Activated T-helper 17 cell treated with anti-CD3 and anti-CD28 coated beads, Interleukin-2, amount 50 U/mL, for 72 hours (primary cell): ENCODE measurements at regions not wholly inside any gene's neighbourhood (a gene's known extent, or its start where the extent isn't known, plus 50 kb on each side); places are given as distances from the start of the nearest gene placed in this dataset.

Experiments used
- ATAC-seq: fragments of 150-1000 bp; cut with Tn5 transposase; replicated peaks from 2 replicates; pipeline ENCODE4 v1.10.0; 2021; ENCODE audit warnings: mild to moderate bottlenecking, moderate library complexity
- H3K27ac Mint-ChIP-seq: one replicate; pipeline ENCODE4 v1.8.0; 2022; ENCODE audit warnings: mixed read lengths
- H3K27me3 Mint-ChIP-seq: one replicate; pipeline ENCODE4 v1.8.0; 2022; ENCODE audit warnings: mixed read lengths
- H3K36me3 Mint-ChIP-seq: one replicate; pipeline ENCODE4 v1.8.0; 2022; ENCODE audit warnings: low read depth, mild to moderate bottlenecking, mixed read lengths
- H3K4me1 Mint-ChIP-seq: one replicate; pipeline ENCODE4 v1.8.0; 2022; ENCODE audit warnings: mixed read lengths
- H3K4me3 Mint-ChIP-seq: one replicate; pipeline ENCODE4 v1.8.0; 2022; ENCODE audit warnings: mild to moderate bottlenecking, mixed read lengths
- H3K9me3 Mint-ChIP-seq: one replicate; pipeline ENCODE4 v1.8.0; 2022; ENCODE audit warnings: mixed read lengths

- Mint-ChIP-seq H3K36me3 (no peaks in the 10 kb centered on the region), H3K27me3 (peaks cover 11% of the 10 kb centered on the region), H3K4me1 (no peaks in the 10 kb centered on the region), H3K4me3 (no peak overlapping the region), H3K9me3 (no peaks in the 10 kb centered on the region), H3K27ac (no peak overlapping the region)
- no peak for ATAC-seq
Measured at GRCh38 chr10:84820596-84820995, 492.2 kb downstream of the CCSER2 start.

- H3K4me3 Mint-ChIP-seq, result no peak overlapping the region
- H3K4me1 Mint-ChIP-seq, result no peaks in the 10 kb centered on the region
- no peaks in the 10 kb centered on the region for H3K36me3 Mint-ChIP-seq
- no peak overlapping the region for H3K27ac Mint-ChIP-seq
- no peak for ATAC-seq
- H3K9me3 Mint-ChIP-seq, result no peaks in the 10 kb centered on the region
- H3K27me3 Mint-ChIP-seq, result peaks cover 7% of the 10 kb centered on the region
Measured at GRCh38 chr10:84822931-84823630, 494.7 kb downstream of the CCSER2 start.

- no peaks in the 10 kb centered on the region for H3K9me3 Mint-ChIP-seq
- no peaks in the 10 kb centered on the region for H3K36me3 Mint-ChIP-seq
- peaks cover 3% of the 10 kb centered on the region for H3K27me3 Mint-ChIP-seq
- no peaks in the 10 kb centered on the region for H3K4me1 Mint-ChIP-seq
- no peak for ATAC-seq
- H3K27ac Mint-ChIP-seq, result no peak overlapping the region
- H3K4me3 Mint-ChIP-seq, result no peak overlapping the region
Measured at GRCh38 chr10:84824525-84824924, 496.1 kb downstream of the CCSER2 start.

GRCh38 chr10:84825330-84825729 is 496.9 kb downstream of the CCSER2 start:
- Mint-ChIP-seq H3K27ac (no peak overlapping the region), H3K4me1 (no peaks in the 10 kb centered on the region), H3K4me3 (no peak overlapping the region), H3K36me3 (no peaks in the 10 kb centered on the region), H3K27me3 (peaks cover 3% of the 10 kb centered on the region), H3K9me3 (no peaks in the 10 kb centered on the region)
- ATAC-seq, result no peak

GRCh38 chr10:84826704-84827103 is 498.3 kb downstream of the CCSER2 start:
- H3K4me1 Mint-ChIP-seq, result no peaks in the 10 kb centered on the region
- H3K4me3 Mint-ChIP-seq, result no peak overlapping the region
- ATAC-seq, result no peak
- no peaks in the 10 kb centered on the region for H3K9me3 Mint-ChIP-seq
- H3K36me3 Mint-ChIP-seq, result no peaks in the 10 kb centered on the region
- H3K27ac Mint-ChIP-seq, result no peak overlapping the region
- H3K27me3 Mint-ChIP-seq, result no peaks in the 10 kb centered on the region

- Mint-ChIP-seq H3K27me3 (no peaks in the 10 kb centered on the region), H3K36me3 (no peaks in the 10 kb centered on the region), H3K4me1 (no peaks in the 10 kb centered on the region), H3K27ac (no peak overlapping the region), H3K4me3 (no peak overlapping the region), H3K9me3 (no peaks in the 10 kb centered on the region)
- no peak for ATAC-seq
Measured at GRCh38 chr10:84829131-84829530, 500.7 kb downstream of the CCSER2 start.

- no peaks in the 10 kb centered on the region for H3K36me3 Mint-ChIP-seq
- no peaks in the 10 kb centered on the region for H3K4me1 Mint-ChIP-seq
- H3K27me3 Mint-ChIP-seq, result peaks cover 3% of the 10 kb centered on the region
- H3K4me3 Mint-ChIP-seq, result no peak overlapping the region
- H3K9me3 Mint-ChIP-seq, result no peaks in the 10 kb centered on the region
- no peak overlapping the region for H3K27ac Mint-ChIP-seq
- ATAC-seq, result no peak
Measured at GRCh38 chr10:84837041-84837812, 508.8 kb downstream of the CCSER2 start.

GRCh38 chr10:84837877-84838276 is 509.5 kb downstream of the CCSER2 start:
- no peak for ATAC-seq
- Mint-ChIP-seq H3K27me3 (peaks cover 3% of the 10 kb centered on the region), H3K4me1 (no peaks in the 10 kb centered on the region), H3K36me3 (no peaks in the 10 kb centered on the region), H3K4me3 (no peak overlapping the region), H3K27ac (no peak overlapping the region), H3K9me3 (no peaks in the 10 kb centered on the region)

GRCh38 chr10:84838851-84839250 is 510.5 kb downstream of the CCSER2 start:
- Mint-ChIP-seq H3K4me3 (no peak overlapping the region), H3K9me3 (no peaks in the 10 kb centered on the region), H3K27ac (no peak overlapping the region), H3K36me3 (no peaks in the 10 kb centered on the region), H3K27me3 (peaks cover 3% of the 10 kb centered on the region), H3K4me1 (no peaks in the 10 kb centered on the region)
- no peak for ATAC-seq

GRCh38 chr10:84842593-84842992 is 514.2 kb downstream of the CCSER2 start:
- no peaks in the 10 kb centered on the region for H3K9me3 Mint-ChIP-seq
- H3K36me3 Mint-ChIP-seq, result no peaks in the 10 kb centered on the region
- no peak overlapping the region for H3K27ac Mint-ChIP-seq
- no peaks in the 10 kb centered on the region for H3K4me1 Mint-ChIP-seq
- no peak for ATAC-seq
- no peak overlapping the region for H3K4me3 Mint-ChIP-seq
- H3K27me3 Mint-ChIP-seq, result peaks cover 3% of the 10 kb centered on the region

GRCh38 chr10:84844461-84844860 is 516.1 kb downstream of the CCSER2 start:
- Mint-ChIP-seq H3K36me3 (no peaks in the 10 kb centered on the region), H3K27me3 (peaks cover 3% of the 10 kb centered on the region), H3K9me3 (no peaks in the 10 kb centered on the region), H3K4me3 (no peak overlapping the region), H3K27ac (no peak overlapping the region), H3K4me1 (no peaks in the 10 kb centered on the region)
- ATAC-seq, result no peak

- H3K36me3 Mint-ChIP-seq, result no peaks in the 10 kb centered on the region
- no peaks in the 10 kb centered on the region for H3K4me1 Mint-ChIP-seq
- H3K27ac Mint-ChIP-seq, result no peak overlapping the region
- ATAC-seq, result no peak
- peaks cover 3% of the 10 kb centered on the region for H3K27me3 Mint-ChIP-seq
- no peaks in the 10 kb centered on the region for H3K9me3 Mint-ChIP-seq
- H3K4me3 Mint-ChIP-seq, result no peak overlapping the region
Measured at GRCh38 chr10:84845628-84846261, 517.4 kb downstream of the CCSER2 start.

GRCh38 chr10:84846658-84847316 is 518.4 kb downstream of the CCSER2 start:
- H3K9me3 Mint-ChIP-seq, result no peaks in the 10 kb centered on the region
- H3K4me1 Mint-ChIP-seq, result no peaks in the 10 kb centered on the region
- ATAC-seq, result no peak
- H3K27ac Mint-ChIP-seq, result no peak overlapping the region
- H3K4me3 Mint-ChIP-seq, result no peak overlapping the region
- H3K36me3 Mint-ChIP-seq, result no peaks in the 10 kb centered on the region
- H3K27me3 Mint-ChIP-seq, result no peaks in the 10 kb centered on the region

GRCh38 chr10:84848967-84849366 is 520.6 kb downstream of the CCSER2 start:
- Mint-ChIP-seq H3K36me3 (no peaks in the 10 kb centered on the region), H3K9me3 (no peaks in the 10 kb centered on the region), H3K27me3 (no peaks in the 10 kb centered on the region), H3K4me1 (no peaks in the 10 kb centered on the region), H3K27ac (no peak overlapping the region), H3K4me3 (no peak overlapping the region)
- no peak for ATAC-seq
